A673 (cell line): ENCODE measurements at regions not wholly inside any gene's neighbourhood (a gene's known extent, or its start where the extent isn't known, plus 50 kb on each side); places are given as distances from the start of the nearest gene placed in this dataset.

Source experiments
- CTCF ChIP-seq: fragments of 300-800, 200-600 bp; sonication (generic); conservative IDR thresholded peaks from 2 replicates; pipeline ENCODE4 v1.5.1; 2017; ENCODE audit warnings: low read depth, mild to moderate bottlenecking, antibody characterized with exemption, low read length, moderate library complexity, mixed read lengths
- EZH2 ChIP-seq: fragments of 200-600 bp; sonication (generic); IDR thresholded peaks from 2 replicates; pipeline ENCODE4 v1.6.1; 2017; ENCODE audit warnings: borderline replicate concordance, low read depth, mild to moderate bottlenecking, mixed read lengths, antibody characterized with exemption, low read length; ENCODE audit not compliant: poor library complexity, severe bottlenecking

DNA sequence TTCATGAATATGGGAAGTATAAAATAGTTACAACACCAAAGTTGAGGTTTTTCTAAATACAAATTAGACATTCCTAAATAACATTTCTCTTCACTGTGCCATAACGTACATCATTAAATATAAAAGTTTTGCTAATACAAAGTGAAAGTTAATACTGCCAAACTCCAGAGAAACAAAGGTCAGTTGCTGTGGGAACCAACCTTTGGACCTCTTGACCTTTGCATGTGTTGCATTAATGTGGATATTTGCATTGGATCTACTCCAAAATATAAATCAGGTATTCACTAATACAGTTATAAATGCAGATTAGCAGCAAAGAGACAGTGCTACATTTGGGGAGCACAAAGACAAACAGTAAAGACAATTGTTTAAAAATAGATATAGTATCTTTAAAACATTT is 366.0 kb upstream of the USP15 start:
- no peak for TF ChIP-seq CTCF
- no peak for TF ChIP-seq EZH2
